Activated CD8-positive, alpha-beta T cell treated with anti-CD3 and anti-CD28 coated beads for 36 hours (primary cell): ENCODE measurements at regions not wholly inside any gene's neighbourhood (a gene's known extent, or its start where the extent isn't known, plus 50 kb on each side); places are given as distances from the start of the nearest gene placed in this dataset.
"Not testable (repeated sequence)": the region's sequence is repeated elsewhere in the genome, so short reads cannot be mapped to it uniquely, and the experiment has no call there.

Source experiments
- ATAC-seq: fragments of 200-7000 bp; cut with Tn5 transposase; one replicate; pipeline ENCODE4 v1.10.0; 2021; ENCODE audit warnings: mild to moderate bottlenecking, moderate library complexity
- CTCF ChIA-PET: fragments of 350-600 bp; sonication (Branson Sonifier 250); formaldehyde crosslinking; loops from one replicate; lab custom pipeline; 2021; ENCODE audit warnings: antibody characterized with exemption; lab: Charles Lee
- POLR2A ChIA-PET: fragments of 350-600 bp; sonication (Branson Sonifier 250); formaldehyde crosslinking; loops from one replicate; lab custom pipeline; 2021; ENCODE audit warnings: antibody characterized with exemption; lab: Charles Lee
- DNase-seq: peaks from one replicate; pipeline ENCODE4 v3.0.0-alpha.2; 2020
- H3K27ac Mint-ChIP-seq: one replicate; pipeline ENCODE4 v1.8.0; 2021; ENCODE audit warnings: mild to moderate bottlenecking, mixed read lengths
- H3K27me3 Mint-ChIP-seq: one replicate; pipeline ENCODE4 v1.8.0; 2021; ENCODE audit warnings: mixed read lengths
- H3K36me3 Mint-ChIP-seq: one replicate; pipeline ENCODE4 v1.8.0; 2021; ENCODE audit warnings: low read depth, mixed read lengths
- H3K4me1 Mint-ChIP-seq: one replicate; pipeline ENCODE4 v1.8.0; 2021; ENCODE audit warnings: low read depth, mixed read lengths
- H3K4me3 Mint-ChIP-seq: one replicate; pipeline ENCODE4 v1.8.0; 2021; ENCODE audit warnings: mild to moderate bottlenecking, moderate library complexity, mixed read lengths
- H3K9me3 Mint-ChIP-seq: one replicate; pipeline ENCODE4 v1.8.0; 2021; ENCODE audit warnings: mixed read lengths
- CTCF ChIP-seq: fragments of 200-600 bp; IDR thresholded peaks from one replicate; pipeline ENCODE4 v1.8.0; 2022; ENCODE audit warnings: antibody characterized with exemption, mild to moderate bottlenecking
- intact Hi-C: fragments of 100-400 bp; cut with micrococcal nuclease; formaldehyde crosslinking; loops from one replicate; pipeline ENCODE4 v1.10.0; 2022

DNA sequence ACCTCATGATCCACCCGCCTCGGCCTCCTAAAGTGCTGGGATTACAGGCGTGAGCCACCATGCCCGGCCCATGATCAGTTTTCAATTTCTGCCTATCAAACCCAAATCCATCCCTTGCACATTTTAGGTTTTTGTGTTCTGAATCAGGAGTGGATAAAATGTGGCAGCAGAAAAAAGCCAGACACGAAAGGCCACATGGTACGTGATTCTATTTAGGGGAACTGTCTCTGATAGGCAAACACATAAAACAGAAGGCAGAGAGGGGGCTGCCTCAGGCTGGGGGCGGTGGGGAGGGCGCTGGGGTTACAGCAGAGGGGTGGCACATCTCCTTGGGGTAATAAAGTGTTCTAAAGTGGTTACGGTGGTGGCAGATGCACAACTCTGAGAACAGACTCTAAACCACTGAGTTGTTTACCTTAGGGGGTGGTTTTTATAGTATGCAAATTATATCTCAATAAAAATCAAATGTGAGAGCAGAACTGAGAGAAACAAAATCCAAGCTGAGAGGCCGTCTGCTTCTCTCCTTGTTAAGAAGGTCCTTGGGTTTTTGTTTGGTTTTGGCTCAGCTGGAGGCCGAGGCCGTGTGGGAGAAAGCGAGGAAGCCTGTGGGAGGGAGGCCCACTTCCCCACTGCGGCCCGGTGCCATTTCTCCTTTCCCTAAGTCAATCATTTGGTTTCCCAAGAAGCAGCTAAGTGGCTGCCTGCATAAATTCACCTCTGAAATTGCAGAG is 78.0 kb downstream of the SOWAHC start:
- CTCF ChIA-PET, result no interaction called here
- H3K27ac Mint-ChIP-seq, result no peak overlapping the region
- TF ChIP-seq CTCF, result no peak
- H3K9me3 Mint-ChIP-seq, result peaks cover 3% of the 10 kb centered on the region
- DNase-seq, result no peak
- peaks cover 3% of the 10 kb centered on the region for H3K27me3 Mint-ChIP-seq
- ATAC-seq, result no peak
- POLR2A ChIA-PET, result no interaction called here
- H3K4me1 Mint-ChIP-seq, result peaks cover 6% of the 10 kb centered on the region
- no peak overlapping the region for H3K4me3 Mint-ChIP-seq
- intact Hi-C loops, result no loop called here
- no peaks in the 10 kb centered on the region for H3K36me3 Mint-ChIP-seq

GRCh38 chr2:109692831-109693230 is 78.7 kb downstream of the SOWAHC start:
- H3K9me3 Mint-ChIP-seq, H3K27ac Mint-ChIP-seq, DNase-seq, H3K36me3 Mint-ChIP-seq, H3K4me1 Mint-ChIP-seq, CTCF ChIA-PET, ATAC-seq, POLR2A ChIA-PET, H3K27me3 Mint-ChIP-seq, intact Hi-C loops, H3K4me3 Mint-ChIP-seq: not testable (repeated sequence)

- DNase-seq (peak; percentile 68), ATAC-seq (peak; percentile 85)
- H3K27me3 Mint-ChIP-seq, H3K4me3 Mint-ChIP-seq, H3K36me3 Mint-ChIP-seq, H3K9me3 Mint-ChIP-seq, H3K27ac Mint-ChIP-seq, intact Hi-C loops, POLR2A ChIA-PET, CTCF ChIA-PET, H3K4me1 Mint-ChIP-seq: not testable (repeated sequence)
These were observed 79.1 kb downstream of the SOWAHC start for GRCh38 chr2:109693292-109693691.

- Mint-ChIP-seq H3K36me3 (no peaks in the 10 kb centered on the region), H3K9me3 (peaks cover 3% of the 10 kb centered on the region), H3K27ac (no peak overlapping the region), H3K27me3 (peaks cover 6% of the 10 kb centered on the region), H3K4me1 (peaks cover 6% of the 10 kb centered on the region), H3K4me3 (no peak overlapping the region)
- POLR2A ChIA-PET, result no interaction called here
- CTCF ChIA-PET, result no interaction called here
- TF ChIP-seq CTCF, result no peak
- DNase-seq (no peak), ATAC-seq (no peak)
- intact Hi-C loops, result no loop called here
These were observed 80.0 kb downstream of the SOWAHC start for GRCh38 chr2:109694190-109694589.

- CTCF ChIA-PET, result interaction anchor here (0.6 to 1.8 kb wide), 2 partner anchors 149 to 199 kb away, joined by 3 to 4 read pairs; no protein-coding TSS in a partner anchor
- no peak overlapping the region for H3K4me3 Mint-ChIP-seq
- H3K36me3 Mint-ChIP-seq, result no peaks in the 10 kb centered on the region
- no peak overlapping the region for H3K27ac Mint-ChIP-seq
- H3K27me3 Mint-ChIP-seq, result peaks cover 7% of the 10 kb centered on the region
- TF ChIP-seq CTCF, result no peak
- ATAC-seq (no peak), DNase-seq (no peak)
- H3K4me1 Mint-ChIP-seq, result peaks cover 6% of the 10 kb centered on the region
- POLR2A ChIA-PET, result no interaction called here
- H3K9me3 Mint-ChIP-seq, result peaks cover 3% of the 10 kb centered on the region
- intact Hi-C loops, result no loop called here
These were observed 81.1 kb downstream of the SOWAHC start for GRCh38 chr2:109695290-109695689.

DNA sequence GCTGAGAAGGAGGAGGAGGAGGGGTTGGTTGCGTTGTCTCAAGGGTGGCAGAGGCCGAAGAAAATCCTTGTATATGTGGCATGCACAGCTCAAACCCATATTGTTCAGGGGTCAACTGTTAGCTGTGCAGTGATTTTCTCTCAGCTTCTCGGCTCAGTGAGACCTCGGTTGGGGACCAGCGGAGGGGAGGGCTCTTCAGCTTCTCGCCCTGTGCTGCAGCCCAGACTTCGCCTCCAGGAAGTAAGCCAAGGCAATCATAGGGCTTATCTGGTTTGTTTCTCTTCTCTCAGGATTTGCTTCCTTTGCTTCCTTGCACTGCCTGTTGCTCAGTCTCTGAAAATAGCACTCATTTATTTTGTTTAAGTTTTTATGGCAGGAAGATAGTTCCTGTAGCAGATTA is 85.5 kb downstream of the SOWAHC start:
- ChIA-PET POLR2A (no interaction called here), CTCF (no interaction called here)
- H3K9me3 Mint-ChIP-seq, result no peaks in the 10 kb centered on the region
- no peaks in the 10 kb centered on the region for H3K4me1 Mint-ChIP-seq
- H3K27me3 Mint-ChIP-seq, result peaks cover 15% of the 10 kb centered on the region
- no peak overlapping the region for H3K27ac Mint-ChIP-seq
- no peak for TF ChIP-seq CTCF
- no peak overlapping the region for H3K4me3 Mint-ChIP-seq
- no peaks in the 10 kb centered on the region for H3K36me3 Mint-ChIP-seq
- DNase-seq (no peak), ATAC-seq (no peak)
- intact Hi-C loops, result no loop called here
